ENCODE measurements at regions not wholly inside any gene's neighbourhood (a gene's known extent, or its start where the extent isn't known, plus 50 kb on each side); places are given as distances from the start of the nearest gene placed in this dataset.

- CTCF ChIA-PET = no interaction called here
- Histone ChIP-seq H3F3A (replicated peaks; ENCODE audit: insufficient read depth) (peaks cover 3% of the 10 kb centered on the region), H3K79me2 (ENCODE audit: insufficient read depth) (no peaks in the 10 kb centered on the region), H3K4me2 (peak overlapping the region; percentile 71), H3K4me3 (ENCODE audit: low read depth in 2 of 2, low read length in 1 of 2) (no peak overlapping the region), H3K9me2 (no peaks in the 10 kb centered on the region), H3K27ac (ENCODE audit: low read depth in 2 of 2, low read length in 1 of 2) (peak overlapping the region; percentile 67 to 73), H3K9ac (peak overlapping the region; percentile 61; the same call in 1 of the 2 replicates), H3K9me3 (no peaks in the 10 kb centered on the region), H2AFZ (ENCODE audit: low read depth) (peak overlapping the region; percentile 69), H3K36me3 (replicated peaks in 1 of 2; ENCODE audit: control insufficient read depth in 1 of 2, insufficient read depth in 2 of 2, low read length in 1 of 2) (no peaks in the 10 kb centered on the region), H3K4me1 (ENCODE audit: control insufficient read depth in 1 of 2, insufficient read depth in 2 of 2, low read depth in 1 of 2, low read length in 1 of 2) (peaks cover 3 to 4% of the 10 kb centered on the region in 2 experiments; a peak in 3 of 4 replicates), H3K27me3 (ENCODE audit: insufficient read depth) (no peaks in the 10 kb centered on the region), H4K20me1 (ENCODE audit: insufficient read depth) (no peaks in the 10 kb centered on the region)
- TF ChIP-seq RCOR1 (IDR thresholded peaks at IDR 0.05; ENCODE audit: low read length) (no peak), RXRA (IDR thresholded peaks at IDR 0.05; ENCODE audit: borderline replicate concordance, low read depth) (no peak), SMC3 (IDR thresholded peaks at IDR 0.05; ENCODE audit: low read depth, low read length) (no peak), RAD21 (IDR thresholded peaks at IDR 0.05; ENCODE audit: low read length) (no peak), CHD2 (IDR thresholded peaks at IDR 0.05; ENCODE audit: low read length, partially characterized antibody) (no peak), TAF1 (IDR thresholded peaks at IDR 0.05; ENCODE audit: borderline replicate concordance, low read depth, low read length) (no peak), SIN3A (IDR thresholded peaks at IDR 0.05; ENCODE audit: borderline replicate concordance, low read depth, low read length) (no peak), ELF1 (IDR thresholded peaks at IDR 0.05) (no peak), FOXJ3 (CRISPR knock-in tag; IDR thresholded peaks at IDR 0.05) (no peak), YY1 (IDR thresholded peaks at IDR 0.05; ENCODE audit: low read depth) (no peak), TCF12 (IDR thresholded peaks at IDR 0.05) (no peak), EZH2phosphoT487 (IDR thresholded peaks at IDR 0.05; ENCODE audit: borderline replicate concordance, low read depth) (no peak)
- TF ChIP-seq, protein P1, sequence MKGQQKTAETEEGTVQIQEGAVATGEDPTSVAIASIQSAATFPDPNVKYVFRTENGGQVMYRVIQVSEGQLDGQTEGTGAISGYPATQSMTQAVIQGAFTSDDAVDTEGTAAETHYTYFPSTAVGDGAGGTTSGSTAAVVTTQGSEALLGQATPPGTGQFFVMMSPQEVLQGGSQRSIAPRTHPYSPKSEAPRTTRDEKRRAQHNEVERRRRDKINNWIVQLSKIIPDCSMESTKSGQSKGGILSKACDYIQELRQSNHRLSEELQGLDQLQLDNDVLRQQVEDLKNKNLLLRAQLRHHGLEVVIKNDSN (IDR thresholded peaks at IDR 0.05; ENCODE audit: borderline replicate concordance, low read depth) = no peak
- TF ChIP-seq, protein P2, sequence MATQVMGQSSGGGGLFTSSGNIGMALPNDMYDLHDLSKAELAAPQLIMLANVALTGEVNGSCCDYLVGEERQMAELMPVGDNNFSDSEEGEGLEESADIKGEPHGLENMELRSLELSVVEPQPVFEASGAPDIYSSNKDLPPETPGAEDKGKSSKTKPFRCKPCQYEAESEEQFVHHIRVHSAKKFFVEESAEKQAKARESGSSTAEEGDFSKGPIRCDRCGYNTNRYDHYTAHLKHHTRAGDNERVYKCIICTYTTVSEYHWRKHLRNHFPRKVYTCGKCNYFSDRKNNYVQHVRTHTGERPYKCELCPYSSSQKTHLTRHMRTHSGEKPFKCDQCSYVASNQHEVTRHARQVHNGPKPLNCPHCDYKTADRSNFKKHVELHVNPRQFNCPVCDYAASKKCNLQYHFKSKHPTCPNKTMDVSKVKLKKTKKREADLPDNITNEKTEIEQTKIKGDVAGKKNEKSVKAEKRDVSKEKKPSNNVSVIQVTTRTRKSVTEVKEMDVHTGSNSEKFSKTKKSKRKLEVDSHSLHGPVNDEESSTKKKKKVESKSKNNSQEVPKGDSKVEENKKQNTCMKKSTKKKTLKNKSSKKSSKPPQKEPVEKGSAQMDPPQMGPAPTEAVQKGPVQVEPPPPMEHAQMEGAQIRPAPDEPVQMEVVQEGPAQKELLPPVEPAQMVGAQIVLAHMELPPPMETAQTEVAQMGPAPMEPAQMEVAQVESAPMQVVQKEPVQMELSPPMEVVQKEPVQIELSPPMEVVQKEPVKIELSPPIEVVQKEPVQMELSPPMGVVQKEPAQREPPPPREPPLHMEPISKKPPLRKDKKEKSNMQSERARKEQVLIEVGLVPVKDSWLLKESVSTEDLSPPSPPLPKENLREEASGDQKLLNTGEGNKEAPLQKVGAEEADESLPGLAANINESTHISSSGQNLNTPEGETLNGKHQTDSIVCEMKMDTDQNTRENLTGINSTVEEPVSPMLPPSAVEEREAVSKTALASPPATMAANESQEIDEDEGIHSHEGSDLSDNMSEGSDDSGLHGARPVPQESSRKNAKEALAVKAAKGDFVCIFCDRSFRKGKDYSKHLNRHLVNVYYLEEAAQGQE (IDR thresholded peaks at IDR 0.05; ENCODE audit: low read depth, low read length) = no peak
- TF ChIP-seq, protein P3, sequence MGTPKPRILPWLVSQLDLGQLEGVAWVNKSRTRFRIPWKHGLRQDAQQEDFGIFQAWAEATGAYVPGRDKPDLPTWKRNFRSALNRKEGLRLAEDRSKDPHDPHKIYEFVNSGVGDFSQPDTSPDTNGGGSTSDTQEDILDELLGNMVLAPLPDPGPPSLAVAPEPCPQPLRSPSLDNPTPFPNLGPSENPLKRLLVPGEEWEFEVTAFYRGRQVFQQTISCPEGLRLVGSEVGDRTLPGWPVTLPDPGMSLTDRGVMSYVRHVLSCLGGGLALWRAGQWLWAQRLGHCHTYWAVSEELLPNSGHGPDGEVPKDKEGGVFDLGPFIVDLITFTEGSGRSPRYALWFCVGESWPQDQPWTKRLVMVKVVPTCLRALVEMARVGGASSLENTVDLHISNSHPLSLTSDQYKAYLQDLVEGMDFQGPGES (IDR thresholded peaks at IDR 0.05; ENCODE audit: low read depth, low read length) = no peak
- POLR2A ChIA-PET = no interaction called here
- WGBS (ENCODE audit: low lambda C conversion rate) = 79% methylated on average over 1 of the region's 1 CpG
- no peak for DNase-seq
Observed at GRCh38 chr3:152149832-152150231, 118.9 kb upstream of the MBNL1 start.
